ENCODE measurements at regions not wholly inside any gene's neighbourhood (a gene's known extent, or its start where the extent isn't known, plus 50 kb on each side); places are given as distances from the start of the nearest gene placed in this dataset.
"Not testable (repeated sequence)": the region's sequence is repeated elsewhere in the genome, so short reads cannot be mapped to it uniquely, and the experiment has no call there.

DNA sequence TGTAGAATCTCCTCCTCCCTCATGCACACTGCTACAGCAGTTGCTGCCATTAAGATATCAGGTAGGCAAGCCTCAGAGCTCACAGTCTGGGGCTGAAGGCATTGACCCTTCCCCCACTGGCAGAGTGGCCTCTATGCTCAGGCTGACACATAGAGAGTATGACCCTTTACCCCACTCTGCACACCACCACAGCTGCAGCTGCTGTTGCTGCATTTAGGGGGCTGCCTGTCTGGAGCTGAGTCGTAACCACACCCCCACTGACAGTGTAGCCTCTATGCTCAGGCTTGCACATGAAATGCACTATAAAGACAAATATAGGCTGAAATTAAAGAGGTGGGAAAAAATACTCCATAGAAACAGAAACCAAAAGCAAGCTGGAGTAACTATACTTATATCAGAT lies 289.3 kb upstream of the PABPC4L start:
- H3K27ac ChIP-seq, result no peak overlapping the region
- FAIRE-seq (no peak), DNase-seq (ENCODE audit: low read depth in 1 of 2, low spot score in 1 of 2) (no peak), ATAC-seq (no peak)
- CTCF ChIA-PET, result no interaction called here
- no peak overlapping the region for H3K4me2 ChIP-seq
- H3K4me1 ChIP-seq, result no peaks in the 10 kb centered on the region
- TF ChIP-seq EHF (CRISPR knock-in tag; IDR thresholded peaks at IDR 0.05) (no peak), HDAC2 (IDR thresholded peaks at IDR 0.05) (no peak), ZSCAN20 (CRISPR knock-in tag; IDR thresholded peaks at IDR 0.05) (no peak), JUNB (IDR thresholded peaks at IDR 0.05) (no peak), CEBPB (IDR thresholded peaks at IDR 0.05) (no peak), CHD2 (IDR thresholded peaks at IDR 0.05; ENCODE audit: low read length, partially characterized antibody) (no peak), JUN (IDR thresholded peaks at IDR 0.05) (no peak), KDM5A (IDR thresholded peaks at IDR 0.05) (no peak), HEYL (CRISPR knock-in tag; IDR thresholded peaks at IDR 0.05) (no peak), ZNF302 (CRISPR knock-in tag; IDR thresholded peaks at IDR 0.05) (no peak), RNF2 (IDR thresholded peaks at IDR 0.05; ENCODE audit: borderline replicate concordance, low read depth) (no peak)
- TF ChIP-seq, protein P1, sequence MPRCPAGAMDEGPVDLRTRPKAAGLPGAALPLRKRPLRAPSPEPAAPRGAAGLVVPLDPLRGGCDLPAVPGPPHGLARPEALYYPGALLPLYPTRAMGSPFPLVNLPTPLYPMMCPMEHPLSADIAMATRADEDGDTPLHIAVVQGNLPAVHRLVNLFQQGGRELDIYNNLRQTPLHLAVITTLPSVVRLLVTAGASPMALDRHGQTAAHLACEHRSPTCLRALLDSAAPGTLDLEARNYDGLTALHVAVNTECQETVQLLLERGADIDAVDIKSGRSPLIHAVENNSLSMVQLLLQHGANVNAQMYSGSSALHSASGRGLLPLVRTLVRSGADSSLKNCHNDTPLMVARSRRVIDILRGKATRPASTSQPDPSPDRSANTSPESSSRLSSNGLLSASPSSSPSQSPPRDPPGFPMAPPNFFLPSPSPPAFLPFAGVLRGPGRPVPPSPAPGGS (IDR thresholded peaks at IDR 0.05), result no peak
- TF ChIP-seq, protein P2, sequence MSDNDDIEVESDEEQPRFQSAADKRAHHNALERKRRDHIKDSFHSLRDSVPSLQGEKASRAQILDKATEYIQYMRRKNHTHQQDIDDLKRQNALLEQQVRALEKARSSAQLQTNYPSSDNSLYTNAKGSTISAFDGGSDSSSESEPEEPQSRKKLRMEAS (IDR thresholded peaks at IDR 0.05), result no peak
- TF ChIP-seq, protein P3, sequence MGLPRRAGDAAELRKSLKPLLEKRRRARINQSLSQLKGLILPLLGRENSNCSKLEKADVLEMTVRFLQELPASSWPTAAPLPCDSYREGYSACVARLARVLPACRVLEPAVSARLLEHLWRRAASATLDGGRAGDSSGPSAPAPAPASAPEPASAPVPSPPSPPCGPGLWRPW (IDR thresholded peaks at IDR 0.05), result no peak
- TF ChIP-seq, protein P4, sequence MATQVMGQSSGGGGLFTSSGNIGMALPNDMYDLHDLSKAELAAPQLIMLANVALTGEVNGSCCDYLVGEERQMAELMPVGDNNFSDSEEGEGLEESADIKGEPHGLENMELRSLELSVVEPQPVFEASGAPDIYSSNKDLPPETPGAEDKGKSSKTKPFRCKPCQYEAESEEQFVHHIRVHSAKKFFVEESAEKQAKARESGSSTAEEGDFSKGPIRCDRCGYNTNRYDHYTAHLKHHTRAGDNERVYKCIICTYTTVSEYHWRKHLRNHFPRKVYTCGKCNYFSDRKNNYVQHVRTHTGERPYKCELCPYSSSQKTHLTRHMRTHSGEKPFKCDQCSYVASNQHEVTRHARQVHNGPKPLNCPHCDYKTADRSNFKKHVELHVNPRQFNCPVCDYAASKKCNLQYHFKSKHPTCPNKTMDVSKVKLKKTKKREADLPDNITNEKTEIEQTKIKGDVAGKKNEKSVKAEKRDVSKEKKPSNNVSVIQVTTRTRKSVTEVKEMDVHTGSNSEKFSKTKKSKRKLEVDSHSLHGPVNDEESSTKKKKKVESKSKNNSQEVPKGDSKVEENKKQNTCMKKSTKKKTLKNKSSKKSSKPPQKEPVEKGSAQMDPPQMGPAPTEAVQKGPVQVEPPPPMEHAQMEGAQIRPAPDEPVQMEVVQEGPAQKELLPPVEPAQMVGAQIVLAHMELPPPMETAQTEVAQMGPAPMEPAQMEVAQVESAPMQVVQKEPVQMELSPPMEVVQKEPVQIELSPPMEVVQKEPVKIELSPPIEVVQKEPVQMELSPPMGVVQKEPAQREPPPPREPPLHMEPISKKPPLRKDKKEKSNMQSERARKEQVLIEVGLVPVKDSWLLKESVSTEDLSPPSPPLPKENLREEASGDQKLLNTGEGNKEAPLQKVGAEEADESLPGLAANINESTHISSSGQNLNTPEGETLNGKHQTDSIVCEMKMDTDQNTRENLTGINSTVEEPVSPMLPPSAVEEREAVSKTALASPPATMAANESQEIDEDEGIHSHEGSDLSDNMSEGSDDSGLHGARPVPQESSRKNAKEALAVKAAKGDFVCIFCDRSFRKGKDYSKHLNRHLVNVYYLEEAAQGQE (IDR thresholded peaks at IDR 0.05), result no peak
- TF ChIP-seq, protein P5, sequence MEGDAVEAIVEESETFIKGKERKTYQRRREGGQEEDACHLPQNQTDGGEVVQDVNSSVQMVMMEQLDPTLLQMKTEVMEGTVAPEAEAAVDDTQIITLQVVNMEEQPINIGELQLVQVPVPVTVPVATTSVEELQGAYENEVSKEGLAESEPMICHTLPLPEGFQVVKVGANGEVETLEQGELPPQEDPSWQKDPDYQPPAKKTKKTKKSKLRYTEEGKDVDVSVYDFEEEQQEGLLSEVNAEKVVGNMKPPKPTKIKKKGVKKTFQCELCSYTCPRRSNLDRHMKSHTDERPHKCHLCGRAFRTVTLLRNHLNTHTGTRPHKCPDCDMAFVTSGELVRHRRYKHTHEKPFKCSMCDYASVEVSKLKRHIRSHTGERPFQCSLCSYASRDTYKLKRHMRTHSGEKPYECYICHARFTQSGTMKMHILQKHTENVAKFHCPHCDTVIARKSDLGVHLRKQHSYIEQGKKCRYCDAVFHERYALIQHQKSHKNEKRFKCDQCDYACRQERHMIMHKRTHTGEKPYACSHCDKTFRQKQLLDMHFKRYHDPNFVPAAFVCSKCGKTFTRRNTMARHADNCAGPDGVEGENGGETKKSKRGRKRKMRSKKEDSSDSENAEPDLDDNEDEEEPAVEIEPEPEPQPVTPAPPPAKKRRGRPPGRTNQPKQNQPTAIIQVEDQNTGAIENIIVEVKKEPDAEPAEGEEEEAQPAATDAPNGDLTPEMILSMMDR (IDR thresholded peaks at IDR 0.05), result no peak
- POLR2A ChIA-PET, result no interaction called here
- no peaks in the 10 kb centered on the region for H3K9me3 ChIP-seq
- 14% methylated on average over 1 of the region's 1 CpG for WGBS (ENCODE audit: missing lambda C conversion rate)
- H3K4me3 ChIP-seq, result no peak overlapping the region

DNA sequence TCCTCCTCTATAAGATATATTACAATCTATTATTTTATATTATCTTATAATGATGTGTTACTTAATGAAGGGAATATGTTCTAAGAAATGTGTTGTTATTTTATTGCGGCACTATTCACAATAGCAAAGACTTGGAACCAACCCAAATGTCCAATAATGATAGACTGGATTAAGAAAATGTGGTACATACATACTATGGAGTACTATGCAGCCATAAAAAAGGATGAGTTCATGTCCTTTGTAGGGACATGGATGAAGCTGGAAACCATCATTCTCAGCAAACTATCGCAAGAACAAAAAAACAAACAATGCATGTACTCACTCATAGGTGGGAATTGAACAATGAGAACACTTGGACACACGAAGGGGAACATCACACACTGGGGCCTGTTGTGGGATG lies 281.9 kb upstream of the PABPC4L start:
- H3K4me2 ChIP-seq; CTCF ChIA-PET; H3K9me3 ChIP-seq; FAIRE-seq; DNase-seq (ENCODE audit: low read depth in 1 of 2, low spot score in 1 of 2); H3K4me3 ChIP-seq; H3K27ac ChIP-seq; POLR2A ChIA-PET; ATAC-seq; H3K4me1 ChIP-seq: not testable (repeated sequence)
- 19% methylated on average over 3 of the region's 3 CpGs for WGBS (ENCODE audit: missing lambda C conversion rate)

DNA sequence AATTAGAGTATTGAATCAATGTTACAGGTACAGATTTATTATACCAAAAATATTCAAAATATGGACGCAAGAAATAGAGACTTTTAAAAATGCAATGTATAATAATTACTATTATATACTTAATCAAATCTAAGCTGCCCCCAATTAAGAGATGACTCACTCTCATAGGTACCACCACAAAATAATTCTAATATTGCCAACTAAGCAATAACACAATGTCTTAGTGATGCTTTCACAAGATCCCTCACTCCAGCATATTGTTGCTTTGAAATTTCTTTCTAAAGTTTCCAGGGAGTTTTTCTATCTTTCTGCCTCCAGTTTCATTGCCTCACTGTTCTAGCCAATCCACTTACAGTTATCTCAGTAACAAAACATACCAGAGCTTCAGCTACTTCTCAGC lies 270.0 kb upstream of the PABPC4L start:
- ATAC-seq (no peak), DNase-seq (ENCODE audit: low read depth in 1 of 2, low spot score in 1 of 2) (no peak), FAIRE-seq (no peak)
- Histone ChIP-seq H3K4me1 (no peaks in the 10 kb centered on the region), H3K4me3 (no peak overlapping the region), H3K27ac (no peak overlapping the region), H3K9me3 (no peaks in the 10 kb centered on the region), H3K4me2 (no peak overlapping the region)
- CTCF ChIA-PET, result no interaction called here
- 44% methylated on average over 1 of the region's 1 CpG for WGBS (ENCODE audit: missing lambda C conversion rate)
- POLR2A ChIA-PET, result no interaction called here
- TF ChIP-seq, protein P2 (IDR thresholded peaks at IDR 0.05), result no peak
- TF ChIP-seq, protein P6, sequence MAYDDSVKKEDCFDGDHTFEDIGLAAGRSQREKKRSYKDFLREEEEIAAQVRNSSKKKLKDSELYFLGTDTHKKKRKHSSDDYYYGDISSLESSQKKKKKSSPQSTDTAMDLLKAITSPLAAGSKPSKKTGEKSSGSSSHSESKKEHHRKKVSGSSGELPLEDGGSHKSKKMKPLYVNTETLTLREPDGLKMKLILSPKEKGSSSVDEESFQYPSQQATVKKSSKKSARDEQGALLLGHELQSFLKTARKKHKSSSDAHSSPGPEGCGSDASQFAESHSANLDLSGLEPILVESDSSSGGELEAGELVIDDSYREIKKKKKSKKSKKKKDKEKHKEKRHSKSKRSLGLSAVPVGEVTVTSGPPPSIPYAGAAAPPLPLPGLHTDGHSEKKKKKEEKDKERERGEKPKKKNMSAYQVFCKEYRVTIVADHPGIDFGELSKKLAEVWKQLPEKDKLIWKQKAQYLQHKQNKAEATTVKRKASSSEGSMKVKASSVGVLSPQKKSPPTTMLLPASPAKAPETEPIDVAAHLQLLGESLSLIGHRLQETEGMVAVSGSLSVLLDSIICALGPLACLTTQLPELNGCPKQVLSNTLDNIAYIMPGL (CRISPR knock-in tag; IDR thresholded peaks at IDR 0.05; ENCODE audit: borderline replicate concordance), result no peak
- TF ChIP-seq POLR2AphosphoS2 (conservative IDR thresholded peaks at IDR 0.05; ENCODE audit: low read length) (no peak), ZNF302 (CRISPR knock-in tag; IDR thresholded peaks at IDR 0.05) (no peak), ESRRA (IDR thresholded peaks at IDR 0.05; ENCODE audit: borderline replicate concordance, low read length) (no peak), JUN (IDR thresholded peaks at IDR 0.05) (no peak), GATA3 (IDR thresholded peaks at IDR 0.05; ENCODE audit: borderline replicate concordance) (no peak), CHD2 (IDR thresholded peaks at IDR 0.05; ENCODE audit: low read length, partially characterized antibody) (no peak), MAZ (IDR thresholded peaks at IDR 0.05; ENCODE audit: borderline replicate concordance, low read depth, low read length) (no peak)
- TF ChIP-seq, protein P4 (IDR thresholded peaks at IDR 0.05), result no peak

Measured in A549 (cell line).